Thoracic aorta (tissue), 2 donors: ENCODE measurements at regions not wholly inside any gene's neighbourhood (a gene's known extent, or its start where the extent isn't known, plus 50 kb on each side); places are given as distances from the start of the nearest gene placed in this dataset.

ENCODE experiments used
- ATAC-seq: fragments of 150-250 bp; one replicate; pipeline ENCODE4 v1.8.0; 2017; ENCODE audit warnings: low read depth; ENCODE audit not compliant: insufficient number of reproducible peaks, low FRiP score
- DNase-seq: peaks from one replicate; pipeline ENCODE4 v3.0.0-alpha.2; 2020; ENCODE audit warnings: low spot score
- H3K27ac ChIP-seq, 2 donors: fragments of 200-600 bp; sonication (generic); 1 replicate in 1 of 2; 2 replicates in 1 of 2; pipeline ENCODE4 v1.5.1; 2016; ENCODE audit warnings: mild to moderate bottlenecking in 2 of 2, moderate library complexity in 2 of 2
- H3K27me3 ChIP-seq: fragments of 200-600 bp; sonication (generic); replicated peaks from 2 replicates; pipeline ENCODE4 v1.6.0; 2016; ENCODE audit warnings: mild to moderate bottlenecking; ENCODE audit not compliant: insufficient read depth
- H3K36me3 ChIP-seq: fragments of 200-600 bp; sonication (generic); one replicate; pipeline ENCODE4 v1.5.1; 2016
- H3K4me1 ChIP-seq, 2 donors: fragments of 200-600 bp; sonication (generic); 1 replicate in 1 of 2; 2 replicates in 1 of 2; pipeline versions ENCODE4 v1.5.1 to v1.6.0; 2016; ENCODE audit warnings: low read depth in 2 of 2, mild to moderate bottlenecking in 1 of 2; ENCODE audit not compliant: control insufficient read depth in 1 of 2
- H3K4me3 ChIP-seq: fragments of 200-600 bp; sonication (generic); 2 replicates; pipeline ENCODE4 v1.5.1; 2016; ENCODE audit warnings: mild to moderate bottlenecking
- H3K9me3 ChIP-seq: fragments of 200-600 bp; sonication (generic); 2 replicates; pipeline ENCODE4 v1.5.1; 2016
- TF ChIP-seq, protein P1 (sequence below): fragments of 200-600 bp; sonication (generic); IDR thresholded peaks from one replicate; pipeline ENCODE4 v1.5.1; 2019; ENCODE audit warnings: antibody characterized with exemption

DNA sequence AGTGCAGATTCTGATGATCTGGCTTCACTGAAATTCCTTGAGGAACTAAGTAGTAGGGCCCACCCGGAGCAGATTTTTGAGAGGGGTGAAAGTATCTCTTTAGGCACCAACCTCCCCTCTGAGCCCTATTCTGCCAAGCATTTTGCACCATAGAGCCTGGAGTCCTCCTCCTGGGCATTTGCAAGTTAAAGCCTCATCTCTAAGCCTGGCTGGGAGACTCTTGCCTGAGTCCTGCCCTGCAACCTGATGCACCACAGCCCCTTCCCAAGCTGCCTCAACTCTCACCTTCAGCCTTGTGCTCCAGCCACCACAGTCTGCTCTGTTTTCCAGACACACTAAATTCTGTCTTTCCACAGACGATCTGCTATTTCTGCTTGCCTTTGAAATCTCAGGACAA is 79.6 kb upstream of the PKDCC start:
- H3K36me3 ChIP-seq = no peaks in the 10 kb centered on the region
- no peak overlapping the region for H3K4me3 ChIP-seq
- H3K27ac ChIP-seq = peak overlapping the region; percentile 88 to 93
- DNase-seq (no peak), ATAC-seq (no peak)
- H3K4me1 ChIP-seq = peaks cover 44 to 55% of the 10 kb centered on the region in 2 donors
- TF ChIP-seq, protein P1, sequence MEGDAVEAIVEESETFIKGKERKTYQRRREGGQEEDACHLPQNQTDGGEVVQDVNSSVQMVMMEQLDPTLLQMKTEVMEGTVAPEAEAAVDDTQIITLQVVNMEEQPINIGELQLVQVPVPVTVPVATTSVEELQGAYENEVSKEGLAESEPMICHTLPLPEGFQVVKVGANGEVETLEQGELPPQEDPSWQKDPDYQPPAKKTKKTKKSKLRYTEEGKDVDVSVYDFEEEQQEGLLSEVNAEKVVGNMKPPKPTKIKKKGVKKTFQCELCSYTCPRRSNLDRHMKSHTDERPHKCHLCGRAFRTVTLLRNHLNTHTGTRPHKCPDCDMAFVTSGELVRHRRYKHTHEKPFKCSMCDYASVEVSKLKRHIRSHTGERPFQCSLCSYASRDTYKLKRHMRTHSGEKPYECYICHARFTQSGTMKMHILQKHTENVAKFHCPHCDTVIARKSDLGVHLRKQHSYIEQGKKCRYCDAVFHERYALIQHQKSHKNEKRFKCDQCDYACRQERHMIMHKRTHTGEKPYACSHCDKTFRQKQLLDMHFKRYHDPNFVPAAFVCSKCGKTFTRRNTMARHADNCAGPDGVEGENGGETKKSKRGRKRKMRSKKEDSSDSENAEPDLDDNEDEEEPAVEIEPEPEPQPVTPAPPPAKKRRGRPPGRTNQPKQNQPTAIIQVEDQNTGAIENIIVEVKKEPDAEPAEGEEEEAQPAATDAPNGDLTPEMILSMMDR = no peak
- no peaks in the 10 kb centered on the region for H3K9me3 ChIP-seq
- no peaks in the 10 kb centered on the region for H3K27me3 ChIP-seq

GRCh38 chr2:41970988-41971660 is 76.7 kb upstream of the PKDCC start:
- H3K36me3 ChIP-seq = no peaks in the 10 kb centered on the region
- peaks cover 20 to 26% of the 10 kb centered on the region in 2 donors for H3K4me1 ChIP-seq
- H3K4me3 ChIP-seq = no peak overlapping the region
- ATAC-seq = no peak
- no peaks in the 10 kb centered on the region for H3K27me3 ChIP-seq
- TF ChIP-seq, protein P1 = no peak
- no peak overlapping the region for H3K27ac ChIP-seq
- DNase-seq = no peak
- H3K9me3 ChIP-seq = no peaks in the 10 kb centered on the region

- TF ChIP-seq, protein P1 = no peak
- Histone ChIP-seq H3K36me3 (no peaks in the 10 kb centered on the region), H3K9me3 (no peaks in the 10 kb centered on the region), H3K27ac (no peak overlapping the region), H3K27me3 (no peaks in the 10 kb centered on the region), H3K4me1 (peaks cover 12 to 17% of the 10 kb centered on the region in 2 donors), H3K4me3 (no peak overlapping the region)
- ATAC-seq = no peak
- DNase-seq = no peak
These were observed 75.6 kb upstream of the PKDCC start for GRCh38 chr2:41972179-41972578.

DNA sequence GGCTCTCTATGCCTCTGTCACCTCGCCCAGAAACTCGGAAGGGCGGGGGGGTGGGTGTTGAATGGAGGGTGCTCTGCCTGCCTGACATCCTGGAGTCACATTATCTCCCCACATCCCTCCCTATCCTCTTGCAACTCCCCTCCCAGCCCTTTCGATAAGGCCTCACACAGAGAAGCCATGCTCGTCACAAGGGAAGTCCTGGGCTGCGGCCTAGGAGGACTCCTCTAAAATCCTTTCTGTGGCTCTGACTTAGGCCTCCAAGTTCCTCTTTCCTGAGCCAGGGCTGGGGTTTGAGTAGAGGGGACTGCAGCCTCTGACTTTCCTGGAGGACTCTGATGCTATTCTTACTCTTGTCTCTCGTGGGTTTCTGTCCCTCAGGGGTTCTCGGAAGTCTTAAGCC is 75.0 kb upstream of the PKDCC start:
- no peak for ATAC-seq
- TF ChIP-seq, protein P1 = no peak
- no peaks in the 10 kb centered on the region for H3K36me3 ChIP-seq
- no peak overlapping the region for H3K4me3 ChIP-seq
- H3K9me3 ChIP-seq = no peaks in the 10 kb centered on the region
- no peak overlapping the region for H3K27ac ChIP-seq
- DNase-seq = no peak
- no peaks in the 10 kb centered on the region for H3K27me3 ChIP-seq
- peaks cover 7 to 11% of the 10 kb centered on the region in 2 donors for H3K4me1 ChIP-seq

DNA sequence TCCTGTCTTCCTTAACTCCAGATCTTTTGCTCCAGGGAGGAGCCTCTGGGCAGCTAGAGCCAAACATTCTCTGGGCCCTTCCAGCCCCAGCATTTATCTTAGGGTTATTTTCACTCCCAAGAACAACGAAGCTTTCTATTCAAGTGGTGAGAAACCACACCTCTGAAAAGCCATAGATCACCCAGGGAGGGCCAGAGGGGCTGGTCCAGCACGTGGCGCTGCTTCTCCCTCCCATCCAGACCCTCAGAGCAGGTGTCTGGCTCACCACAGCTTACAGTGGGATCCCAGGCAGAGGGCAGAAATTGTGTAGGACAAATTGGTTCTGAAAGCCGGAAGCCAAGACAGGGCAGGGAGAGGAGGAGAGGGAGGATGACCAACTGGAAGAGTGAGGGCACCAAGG is 74.0 kb upstream of the PKDCC start:
- H3K4me1 ChIP-seq = peaks cover 0 to 3% of the 10 kb centered on the region in 2 donors
- no peaks in the 10 kb centered on the region for H3K9me3 ChIP-seq
- H3K27ac ChIP-seq = no peak overlapping the region
- ATAC-seq (no peak), DNase-seq (no peak)
- H3K27me3 ChIP-seq = no peaks in the 10 kb centered on the region
- H3K4me3 ChIP-seq = no peak overlapping the region
- H3K36me3 ChIP-seq = no peaks in the 10 kb centered on the region
- TF ChIP-seq, protein P1 = no peak
